Stimulated activated CD4-positive, alpha-beta T cell treated with anti-CD3 and anti-CD28 coated beads, Interleukin-15, amount 100 ng/mL, for 48 hours (primary cell): ENCODE measurements at regions not wholly inside any gene's neighbourhood (a gene's known extent, or its start where the extent isn't known, plus 50 kb on each side); places are given as distances from the start of the nearest gene placed in this dataset.
"Not testable (repeated sequence)": the region's sequence is repeated elsewhere in the genome, so short reads cannot be mapped to it uniquely, and the experiment has no call there.

Experiments used
- DNase-seq, 2 donors: peaks; one replicate each; pipeline ENCODE4 v3.0.0-alpha.2; 2020; ENCODE audit warnings: low read depth in 2 of 2

DNA sequence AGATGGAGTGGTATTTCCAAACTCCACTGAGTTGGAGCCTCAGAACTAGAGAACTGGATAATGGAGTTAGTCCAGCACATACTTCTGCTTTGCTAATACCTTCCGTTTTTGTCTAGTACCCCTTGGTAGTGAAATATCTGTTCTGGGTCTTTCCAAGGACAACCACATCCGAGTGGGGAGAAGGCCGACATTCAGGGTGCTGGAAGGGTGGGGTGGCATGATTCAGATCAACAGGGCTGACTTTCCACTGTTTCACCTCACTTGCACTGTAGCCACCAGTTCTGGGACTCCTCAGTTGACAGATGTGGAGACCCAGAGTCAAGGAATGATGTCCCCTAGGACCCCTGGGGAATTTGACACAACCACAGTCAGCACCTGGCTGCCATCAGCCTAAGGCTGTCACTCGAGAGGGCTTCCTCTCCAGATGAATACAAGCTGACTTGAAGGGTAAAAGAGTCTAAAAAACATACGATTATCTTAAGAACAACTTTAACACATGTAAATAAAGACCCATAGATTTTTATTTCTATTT lies 84.8 kb upstream of the HNF1B start:
- DNase-seq, result no peak

GRCh38 chr17:37828651-37829124 lies 83.8 kb upstream of the HNF1B start:
- DNase-seq, result no peak

DNA sequence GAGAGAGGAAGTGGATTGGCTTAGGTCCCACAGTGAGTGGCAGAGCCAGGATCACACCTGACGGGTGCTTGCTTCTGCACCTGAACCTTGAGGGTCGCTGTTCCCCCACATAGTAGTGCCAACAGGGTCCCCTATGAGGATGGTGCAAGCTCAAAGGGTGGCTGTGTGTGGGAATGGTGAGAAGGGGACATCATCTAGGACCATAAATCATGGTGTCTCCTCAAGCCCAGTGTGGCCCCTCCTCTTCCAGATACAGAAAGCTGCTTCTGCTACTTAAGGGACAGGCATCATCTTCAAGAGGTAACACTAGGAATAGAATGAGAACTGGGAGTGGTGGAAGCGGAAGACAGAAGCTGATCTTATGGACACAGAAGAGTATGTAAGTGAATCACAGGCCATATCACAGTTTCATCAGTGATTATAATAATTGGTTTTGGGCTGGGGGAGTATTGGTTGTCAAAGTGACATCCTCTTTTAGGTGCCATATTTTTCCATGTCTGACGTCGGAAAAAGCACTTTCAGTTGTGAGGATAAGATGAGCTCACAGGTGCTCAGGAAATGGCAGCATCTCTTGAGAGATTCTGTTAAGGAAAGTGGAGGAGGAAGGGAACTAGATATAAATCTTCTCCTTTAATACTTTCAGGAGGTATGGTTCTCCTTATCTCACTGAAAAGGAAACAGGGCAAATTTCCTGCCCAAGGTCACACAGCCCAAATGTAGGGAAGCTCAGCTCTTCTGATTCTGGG lies 83.2 kb upstream of the HNF1B start:
- DNase-seq, result no peak

DNA sequence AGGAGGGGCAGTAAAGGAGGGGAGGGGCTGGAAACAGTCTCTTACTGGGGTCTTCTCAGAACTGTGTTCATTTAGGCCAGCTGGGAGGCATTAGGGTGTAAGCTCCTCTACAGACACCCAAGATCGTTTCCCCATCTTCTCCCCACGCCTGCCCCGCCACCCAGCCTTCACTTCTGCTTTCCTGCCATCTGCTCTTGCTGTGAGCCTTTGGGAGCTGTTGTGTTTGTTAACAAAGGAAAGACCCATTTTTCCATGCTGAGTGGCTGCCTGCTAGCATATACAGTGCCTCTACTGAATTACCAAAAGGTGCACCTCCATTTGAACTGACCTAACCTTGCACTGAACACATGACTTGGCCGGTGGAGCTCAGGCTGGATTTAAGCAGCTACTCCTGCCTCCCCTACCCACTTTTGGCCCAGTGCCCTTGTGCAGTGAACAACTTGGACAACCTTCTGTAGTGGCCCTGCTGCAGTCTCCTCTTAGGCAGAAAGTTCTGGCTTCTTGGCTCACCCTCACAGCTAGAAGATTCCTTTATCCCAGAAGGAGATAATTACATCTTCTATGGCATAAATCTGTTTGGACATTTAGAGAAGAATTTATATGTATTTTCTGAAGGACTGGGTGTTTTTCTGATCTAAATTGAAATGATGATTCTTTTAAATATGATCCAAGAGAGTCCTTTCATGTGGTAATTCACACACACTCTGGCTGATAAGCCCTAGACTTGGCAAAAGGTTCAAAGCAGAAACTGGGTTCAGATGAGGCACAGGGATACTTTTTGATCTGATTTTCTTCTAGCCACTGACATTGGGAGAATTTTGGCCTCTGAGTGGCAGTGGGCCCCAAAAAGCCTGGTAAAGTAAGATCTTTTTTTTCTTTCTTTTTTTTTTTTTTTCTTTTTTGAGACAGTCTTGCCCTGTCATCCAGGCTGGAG lies 81.9 kb upstream of the HNF1B start:
- DNase-seq, result no peak

- no peak for DNase-seq
These were observed 81.0 kb upstream of the HNF1B start for GRCh38 chr17:37825851-37826250.

- no peak for DNase-seq
These were observed 80.0 kb upstream of the HNF1B start for GRCh38 chr17:37824534-37825485.

DNA sequence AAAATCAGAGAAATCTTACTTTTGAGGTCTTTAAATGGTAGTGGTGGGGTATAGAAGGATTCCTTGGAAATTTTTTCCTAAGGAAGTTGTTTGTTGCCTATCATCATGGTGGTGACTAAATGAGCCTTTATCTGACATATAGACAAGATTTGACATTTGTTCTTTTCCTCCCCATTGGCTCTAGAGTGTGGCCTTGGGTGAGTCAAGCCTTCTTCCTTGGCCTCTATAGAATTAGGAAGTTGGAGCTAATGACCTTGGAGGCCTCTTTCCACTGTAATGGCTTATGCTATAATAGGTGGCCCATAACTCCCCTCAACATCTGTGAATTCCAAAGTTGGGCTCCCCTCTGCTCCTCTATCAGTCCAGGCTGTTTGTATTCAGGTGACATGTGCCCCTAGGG lies 79.1 kb upstream of the HNF1B start:
- DNase-seq, result no peak

- no peak for DNase-seq
These were observed 76.3 kb upstream of the HNF1B start for GRCh38 chr17:37820995-37821713.

DNA sequence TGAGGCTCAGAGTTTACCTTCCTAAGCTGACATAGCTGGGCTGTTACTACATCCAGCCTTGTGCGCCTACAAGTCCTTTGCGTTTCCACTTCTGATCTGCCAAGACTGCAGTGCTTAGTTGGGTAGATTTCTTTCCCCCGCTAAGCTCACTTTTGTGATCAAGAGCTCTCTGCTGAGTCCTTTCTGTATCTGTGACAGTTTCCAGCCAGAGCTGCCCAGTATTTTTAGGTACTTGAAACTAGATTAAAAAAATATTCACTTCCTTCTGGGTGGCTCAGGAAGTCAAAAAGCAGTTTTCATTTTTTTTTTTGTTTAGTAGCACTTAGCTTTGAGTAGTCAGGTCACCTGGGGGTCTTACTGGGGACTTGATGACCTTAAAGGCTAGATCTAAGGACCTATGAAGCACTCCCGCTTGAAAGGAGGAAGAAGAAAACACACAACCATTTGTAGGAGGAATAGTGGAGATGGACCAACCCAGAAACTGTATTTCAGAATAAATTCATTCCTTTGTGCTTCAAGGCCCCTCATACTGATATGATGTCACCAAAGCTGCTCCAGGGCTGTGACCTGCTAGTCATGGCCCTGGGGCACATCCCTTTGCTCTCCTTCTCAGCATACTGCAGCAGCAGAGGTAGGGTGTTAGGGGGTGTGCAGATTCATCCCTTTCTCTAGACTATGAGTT lies 75.6 kb upstream of the HNF1B start:
- no peak for DNase-seq

DNA sequence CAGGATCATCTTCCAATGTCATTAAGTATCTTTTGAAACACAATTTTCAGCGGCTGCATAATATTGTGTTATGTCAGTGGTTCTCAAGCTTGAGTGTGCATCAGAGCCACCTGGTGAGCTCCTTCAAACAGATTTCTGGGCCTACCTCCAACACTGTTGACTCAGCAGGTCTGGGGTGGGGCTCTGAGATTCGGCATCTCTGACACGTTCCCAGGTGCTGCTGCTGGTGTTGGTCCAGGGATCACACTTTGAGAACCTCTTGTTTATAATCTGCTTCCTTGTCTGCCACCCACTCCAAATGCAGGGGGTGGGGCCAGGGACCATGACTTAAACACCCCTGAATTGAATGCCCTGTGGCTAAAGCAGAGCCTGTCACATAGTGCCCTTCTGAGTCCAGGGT lies 73.8 kb upstream of the HNF1B start:
- no peak for DNase-seq

GRCh38 chr17:37816950-37817349 lies 72.1 kb upstream of the HNF1B start:
- DNase-seq, result no peak

DNA sequence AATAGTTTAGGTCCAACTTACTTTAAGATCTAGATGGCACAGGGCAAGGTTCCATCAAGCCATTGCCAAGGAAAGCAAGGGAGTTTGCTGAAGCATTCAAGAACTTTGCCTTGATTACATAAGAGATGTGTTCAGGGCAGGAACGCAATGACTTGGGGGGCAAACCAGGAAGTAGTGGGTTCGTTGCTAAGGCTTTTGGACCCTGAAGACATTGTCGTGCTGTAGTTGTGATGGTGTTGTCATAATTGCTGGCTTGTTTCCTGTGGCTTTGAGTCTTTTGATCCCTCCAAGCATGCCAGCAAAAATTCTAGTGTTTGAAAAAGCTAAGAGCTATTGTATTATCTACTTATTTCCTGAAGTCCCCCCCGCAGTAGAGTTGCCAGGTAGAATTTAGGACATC lies 70.7 kb upstream of the HNF1B start:
- no peak for DNase-seq

DNA sequence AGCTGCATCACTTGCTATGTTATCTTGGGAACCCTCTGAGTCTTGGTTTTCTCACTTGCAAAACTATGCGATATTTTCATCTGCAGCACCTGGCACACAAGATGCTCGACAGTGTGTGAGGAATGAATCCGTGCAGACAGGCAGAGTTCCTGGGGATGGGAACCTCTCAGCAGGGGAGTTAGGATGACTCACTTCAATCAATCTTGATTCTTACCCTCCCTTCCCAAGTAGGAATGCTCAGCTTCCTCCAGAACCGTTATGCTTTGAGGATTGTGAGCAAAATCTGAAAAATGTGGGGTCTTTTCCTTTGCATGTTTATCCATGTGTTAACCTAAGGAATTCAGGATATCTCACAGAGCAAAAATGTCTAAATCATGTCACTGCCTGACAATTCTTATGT lies 68.9 kb upstream of the HNF1B start:
- DNase-seq, result no peak

DNA sequence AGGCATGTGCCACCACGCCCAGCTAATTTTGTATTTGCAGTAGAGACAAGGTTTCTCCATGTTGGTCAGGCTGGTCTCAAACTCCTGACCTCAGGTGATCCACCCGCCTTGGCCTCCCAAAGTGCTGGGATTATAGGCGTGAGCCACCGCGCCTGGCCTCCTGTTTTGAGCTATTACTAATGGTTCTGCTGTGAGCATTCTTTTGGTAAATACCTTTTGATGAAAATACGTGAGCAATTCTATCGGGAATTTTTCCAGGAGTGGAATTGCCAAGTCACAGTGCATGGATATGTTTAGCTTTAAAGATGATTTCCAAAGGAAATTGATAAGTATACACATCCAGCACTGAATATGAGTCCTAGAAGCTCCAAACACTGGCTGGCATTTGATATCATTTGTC lies 64.0 kb upstream of the HNF1B start:
- DNase-seq, result not testable (repeated sequence)

GRCh38 chr17:37802712-37803416 lies 58.0 kb upstream of the HNF1B start:
- no peak for DNase-seq

DNA sequence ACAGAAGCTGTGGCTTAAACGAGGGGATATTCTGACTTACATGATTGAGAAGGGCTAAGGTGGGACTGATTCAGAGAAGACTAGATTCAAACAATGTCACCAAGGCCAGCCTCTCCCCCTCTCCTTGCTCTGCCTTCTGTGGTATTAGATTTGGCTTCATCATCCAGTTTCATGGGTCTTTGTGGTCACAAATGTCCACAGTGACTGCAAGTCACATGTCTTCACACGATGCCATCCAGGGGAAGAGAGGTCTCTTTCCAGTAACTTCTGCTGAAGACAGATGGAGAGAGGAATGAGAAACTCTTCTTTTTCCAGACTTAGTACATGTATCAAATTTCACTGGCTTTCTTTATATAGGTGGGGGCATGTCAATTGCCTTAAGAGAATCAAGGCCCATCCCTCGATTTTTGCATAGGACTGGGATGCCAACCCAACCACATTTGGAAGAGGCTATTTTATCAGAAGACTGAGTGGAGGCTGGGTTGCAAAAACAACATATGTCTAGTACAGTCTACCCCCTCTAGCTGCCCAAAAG lies 57.3 kb upstream of the HNF1B start:
- DNase-seq, result no peak

DNA sequence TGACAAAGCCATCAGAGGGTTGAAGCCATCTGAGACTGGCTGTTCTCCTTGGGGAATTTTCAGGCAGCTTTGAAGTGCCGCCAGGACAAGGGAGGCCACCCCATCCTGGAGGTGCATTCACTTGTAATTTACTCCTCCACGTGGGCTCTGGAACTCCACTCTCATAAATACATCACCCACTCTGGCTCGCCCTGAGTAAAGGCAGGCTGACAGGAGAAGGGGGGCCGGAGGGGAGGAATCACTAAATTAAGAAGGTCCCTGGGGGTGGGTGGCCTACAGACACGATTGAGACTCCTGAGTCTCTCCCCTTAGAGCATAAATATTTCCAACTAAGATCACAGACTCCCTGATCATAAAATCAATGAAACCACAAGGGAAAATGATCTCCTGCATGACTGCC lies 56.3 kb upstream of the HNF1B start:
- no peak for DNase-seq

GRCh38 chr17:37797206-37797605 lies 52.3 kb upstream of the HNF1B start:
- DNase-seq, result no peak

GRCh38 chr17:37796076-37796475 lies 51.2 kb upstream of the HNF1B start:
- DNase-seq, result no peak
